GM12874 (cell line): ENCODE measurements at regions not wholly inside any gene's neighbourhood (a gene's known extent, or its start where the extent isn't known, plus 50 kb on each side); places are given as distances from the start of the nearest gene placed in this dataset.

ENCODE experiments used
- TF ChIP-seq, protein P1 (sequence below): IDR thresholded peaks from 2 replicates; pipeline ENCODE4 v1.5.1; 2011; ENCODE audit warnings: low read depth, mild to moderate bottlenecking, control low read depth, low read length, moderate library complexity; ENCODE audit not compliant: insufficient read depth

- TF ChIP-seq, protein P1, sequence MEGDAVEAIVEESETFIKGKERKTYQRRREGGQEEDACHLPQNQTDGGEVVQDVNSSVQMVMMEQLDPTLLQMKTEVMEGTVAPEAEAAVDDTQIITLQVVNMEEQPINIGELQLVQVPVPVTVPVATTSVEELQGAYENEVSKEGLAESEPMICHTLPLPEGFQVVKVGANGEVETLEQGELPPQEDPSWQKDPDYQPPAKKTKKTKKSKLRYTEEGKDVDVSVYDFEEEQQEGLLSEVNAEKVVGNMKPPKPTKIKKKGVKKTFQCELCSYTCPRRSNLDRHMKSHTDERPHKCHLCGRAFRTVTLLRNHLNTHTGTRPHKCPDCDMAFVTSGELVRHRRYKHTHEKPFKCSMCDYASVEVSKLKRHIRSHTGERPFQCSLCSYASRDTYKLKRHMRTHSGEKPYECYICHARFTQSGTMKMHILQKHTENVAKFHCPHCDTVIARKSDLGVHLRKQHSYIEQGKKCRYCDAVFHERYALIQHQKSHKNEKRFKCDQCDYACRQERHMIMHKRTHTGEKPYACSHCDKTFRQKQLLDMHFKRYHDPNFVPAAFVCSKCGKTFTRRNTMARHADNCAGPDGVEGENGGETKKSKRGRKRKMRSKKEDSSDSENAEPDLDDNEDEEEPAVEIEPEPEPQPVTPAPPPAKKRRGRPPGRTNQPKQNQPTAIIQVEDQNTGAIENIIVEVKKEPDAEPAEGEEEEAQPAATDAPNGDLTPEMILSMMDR: no peak
Observed at GRCh38 chr2:208708486-208708885, 301.9 kb downstream of the PTH2R start.

DNA sequence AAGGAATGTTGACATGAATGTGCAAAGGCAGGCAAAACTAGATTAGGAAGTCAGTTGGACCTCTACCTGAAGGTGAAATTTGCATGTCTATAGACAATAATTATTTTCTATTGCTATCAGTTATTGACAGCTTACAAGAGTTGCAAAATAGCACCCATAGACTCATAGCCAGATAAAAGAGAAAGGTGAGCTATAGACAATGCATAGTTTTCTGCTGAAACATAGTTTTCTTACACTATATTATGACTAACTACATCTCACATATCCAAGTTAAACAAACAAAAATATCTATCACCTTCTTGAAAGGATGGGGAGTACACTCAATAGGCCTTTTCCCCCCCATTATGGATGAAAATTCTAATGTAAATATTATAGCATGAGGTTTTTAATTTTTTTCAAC is 305.0 kb downstream of the PTH2R start:
- TF ChIP-seq, protein P1: no peak

DNA sequence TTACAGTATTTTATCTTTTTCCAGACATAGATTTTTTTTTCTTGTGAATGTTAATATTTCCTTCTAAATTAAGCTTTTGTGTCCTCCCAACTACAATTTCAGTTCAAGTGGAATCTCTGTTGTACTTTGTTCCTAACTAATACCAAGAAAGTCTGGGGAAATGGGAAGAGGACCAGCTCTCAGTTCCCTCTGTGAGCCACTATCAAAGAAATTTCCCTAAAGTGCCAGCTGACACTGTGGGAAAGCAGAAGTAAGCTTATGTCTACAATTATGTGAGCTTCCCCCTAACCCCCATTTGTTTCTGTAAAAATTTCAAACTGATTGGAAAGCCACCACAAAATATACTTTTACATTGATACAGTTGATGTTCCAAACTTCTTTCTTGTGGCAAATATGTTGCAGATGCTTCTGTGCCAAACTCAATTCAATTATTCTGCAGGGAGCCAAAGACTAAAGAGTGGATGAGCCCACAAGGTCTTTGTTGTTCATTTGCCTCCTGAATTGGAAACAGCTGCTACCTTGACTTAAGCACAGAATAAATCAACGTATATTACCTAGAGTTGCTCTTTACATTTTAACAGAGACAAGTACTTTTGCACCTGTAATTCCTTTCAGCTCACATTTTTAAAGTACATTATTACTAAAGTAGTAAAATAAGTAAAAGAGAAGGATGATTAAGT is 306.6 kb downstream of the PTH2R start:
- TF ChIP-seq, protein P1: no peak

- TF ChIP-seq, protein P1: no peak
Observed at GRCh38 chr2:208718828-208719227, 312.2 kb downstream of the PTH2R start.

DNA sequence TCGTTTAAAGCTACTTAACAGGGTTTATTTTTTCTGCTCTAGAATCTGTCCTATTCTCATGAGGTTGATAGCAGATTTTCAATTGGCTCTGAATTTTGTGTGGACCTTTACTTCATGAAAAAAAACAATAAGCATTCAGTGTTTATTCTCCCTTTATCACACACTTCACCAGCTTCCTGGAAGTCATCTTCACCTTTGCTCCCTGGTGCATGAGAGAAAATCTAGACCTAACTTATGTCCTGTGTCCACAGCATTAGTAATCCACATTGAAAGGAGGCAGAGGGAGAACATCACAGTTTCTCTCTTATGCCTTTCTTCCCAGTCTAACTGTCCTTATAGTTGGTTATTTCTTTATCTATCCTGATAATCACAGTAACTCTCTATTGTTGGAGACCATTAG is 316.1 kb downstream of the PTH2R start:
- TF ChIP-seq, protein P1: no peak

DNA sequence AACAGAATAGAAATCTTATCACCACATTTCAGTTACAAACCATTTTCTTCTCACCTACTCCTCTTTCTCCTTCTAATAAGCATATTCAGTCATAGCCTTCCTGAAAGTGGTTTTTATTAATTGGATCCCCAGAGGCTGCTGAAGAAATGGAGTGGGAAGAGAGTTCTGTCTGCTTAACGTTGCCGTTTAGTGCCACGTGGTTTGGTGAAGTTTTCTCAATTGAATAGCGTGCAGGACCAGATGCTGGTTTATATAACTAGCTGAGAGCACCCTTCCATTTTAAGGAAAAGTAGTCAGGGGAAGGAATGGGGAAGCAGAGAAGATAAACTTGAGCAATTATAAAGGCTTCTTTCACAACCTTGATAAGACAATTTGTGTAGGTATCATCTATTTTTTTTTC is 318.7 kb downstream of the PTH2R start:
- TF ChIP-seq, protein P1: no peak

DNA sequence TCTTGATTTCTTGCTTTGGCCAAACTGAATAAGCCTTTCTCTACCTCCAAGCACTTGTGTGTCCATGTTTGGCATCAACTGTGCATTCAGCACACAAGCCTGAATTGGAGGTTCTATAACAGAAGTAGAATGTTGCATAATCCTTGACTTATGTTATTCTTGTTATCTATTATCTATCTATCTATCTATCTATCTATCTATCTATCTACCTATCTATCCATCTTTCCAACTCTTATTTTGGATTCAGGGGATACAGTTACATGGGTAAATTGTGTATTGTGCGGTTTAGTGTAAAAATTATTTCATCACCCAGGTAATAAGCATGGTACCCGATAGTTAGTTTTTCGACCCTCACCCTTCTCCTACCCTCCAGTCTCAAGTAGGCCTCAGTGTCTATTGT is 319.6 kb downstream of the PTH2R start:
- TF ChIP-seq, protein P1: no peak
